ENCODE measurements at regions not wholly inside any gene's neighbourhood (a gene's known extent, or its start where the extent isn't known, plus 50 kb on each side); places are given as distances from the start of the nearest gene placed in this dataset.
"Not testable (repeated sequence)": the region's sequence is repeated elsewhere in the genome, so short reads cannot be mapped to it uniquely, and the experiment has no call there.

- DNase-seq, result no peak
These were observed 150.6 kb downstream of the MYCN start for GRCh38 chr2:16090650-16091575.

DNA sequence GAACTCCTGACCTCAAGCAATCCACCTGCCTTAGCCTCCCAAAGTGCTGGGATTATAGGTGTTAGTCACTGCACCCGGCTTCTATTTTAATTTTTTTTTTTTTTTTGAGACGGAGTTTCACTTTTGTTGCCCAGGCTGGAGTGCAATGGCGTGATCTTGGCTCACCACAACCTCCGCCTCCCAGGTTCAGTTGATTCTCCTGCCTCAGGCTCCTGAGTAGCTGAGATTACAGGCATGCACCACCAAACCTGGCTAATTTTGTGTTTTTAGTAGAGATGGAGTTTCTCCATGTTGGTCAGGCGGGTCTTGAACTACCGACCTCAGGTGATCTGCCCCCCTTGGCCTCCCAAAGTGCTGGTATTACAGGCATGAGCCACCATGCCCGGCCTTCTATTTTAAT lies 149.1 kb downstream of the MYCN start:
- DNase-seq, result not testable (repeated sequence)

GRCh38 chr2:16088802-16089112 lies 148.4 kb downstream of the MYCN start:
- no peak for DNase-seq

DNA sequence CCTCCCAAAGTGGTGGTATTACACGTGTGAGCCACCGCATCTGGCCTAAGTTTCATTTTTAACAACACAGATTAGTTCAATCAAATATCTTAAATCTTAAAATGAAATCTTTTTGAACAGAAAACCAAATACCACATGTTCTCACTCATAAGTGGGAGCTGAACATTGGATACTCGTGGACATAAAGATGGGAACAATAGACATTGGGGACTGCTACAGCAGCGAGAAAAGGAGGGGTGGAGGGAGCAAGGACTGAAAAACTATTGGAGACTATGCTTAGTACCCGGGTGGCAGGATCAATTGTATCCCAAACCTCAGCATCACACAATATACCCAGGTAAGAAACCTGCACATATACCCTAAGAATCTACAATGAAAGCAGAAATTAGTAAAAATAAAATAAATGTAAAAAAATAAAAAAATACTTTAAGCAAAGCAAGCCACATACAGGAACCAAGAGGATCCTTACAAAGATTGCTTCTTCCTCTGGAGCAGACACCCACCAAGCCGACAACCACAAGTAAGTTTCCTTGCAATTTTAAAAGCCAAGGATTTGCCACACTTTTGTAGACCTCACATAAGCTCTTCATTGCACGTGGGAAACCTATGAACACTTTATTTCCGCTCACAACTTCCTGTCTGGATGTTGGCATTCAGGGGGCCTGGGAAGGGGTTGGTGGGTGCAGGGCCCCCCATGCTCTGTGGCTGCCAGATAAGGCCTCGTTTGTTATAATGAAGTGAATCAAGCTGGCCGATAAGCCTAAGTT lies 147.9 kb downstream of the MYCN start:
- no peak for DNase-seq

GRCh38 chr2:16086136-16086535 lies 145.8 kb downstream of the MYCN start:
- not testable (repeated sequence) for DNase-seq

GRCh38 chr2:16085073-16085472 lies 144.7 kb downstream of the MYCN start:
- DNase-seq, result no peak

DNA sequence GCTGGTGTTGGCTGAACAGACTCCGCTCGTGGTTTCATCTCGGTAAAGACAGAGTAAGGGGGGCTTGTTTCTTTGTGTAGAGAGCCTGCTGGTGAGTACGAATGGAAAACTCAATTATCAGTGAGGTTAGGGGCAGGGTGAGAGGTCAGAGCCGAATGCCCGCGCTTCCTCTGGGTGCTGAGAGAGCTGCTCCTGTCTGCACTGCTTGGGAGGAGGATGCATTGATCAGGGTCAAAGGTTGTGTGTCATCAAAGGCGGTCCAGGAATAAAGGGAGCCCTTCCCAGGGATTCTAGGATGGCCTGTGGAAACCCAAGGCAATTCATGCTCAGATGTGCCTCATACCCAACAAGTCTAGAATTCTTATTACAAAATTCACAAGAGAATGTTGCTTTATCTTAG lies 143.9 kb downstream of the MYCN start:
- no peak for DNase-seq

DNA sequence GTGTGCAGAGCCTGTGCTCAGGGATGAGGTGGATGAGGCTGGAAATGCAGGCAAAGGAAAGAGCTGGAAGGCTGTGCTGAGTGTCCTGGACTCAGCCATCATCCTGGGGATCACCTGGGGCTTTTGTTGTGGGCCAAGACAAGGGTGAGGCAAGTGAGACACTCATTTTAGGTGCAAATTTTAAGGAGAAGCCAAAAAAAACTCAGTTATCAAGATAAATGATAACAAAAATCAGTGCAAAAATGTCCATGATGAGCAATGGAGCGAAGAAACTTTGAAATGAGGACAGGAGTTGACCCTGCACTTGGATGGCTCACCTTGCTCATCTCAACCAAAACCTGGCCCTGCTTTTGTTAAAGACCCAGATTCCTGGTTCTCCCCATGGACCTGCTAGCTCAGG lies 141.9 kb downstream of the MYCN start:
- DNase-seq, result no peak

- no peak for DNase-seq
These were observed 141.2 kb downstream of the MYCN start for GRCh38 chr2:16081316-16082200.

GRCh38 chr2:16080516-16080915 lies 140.2 kb downstream of the MYCN start:
- DNase-seq, result no peak

DNA sequence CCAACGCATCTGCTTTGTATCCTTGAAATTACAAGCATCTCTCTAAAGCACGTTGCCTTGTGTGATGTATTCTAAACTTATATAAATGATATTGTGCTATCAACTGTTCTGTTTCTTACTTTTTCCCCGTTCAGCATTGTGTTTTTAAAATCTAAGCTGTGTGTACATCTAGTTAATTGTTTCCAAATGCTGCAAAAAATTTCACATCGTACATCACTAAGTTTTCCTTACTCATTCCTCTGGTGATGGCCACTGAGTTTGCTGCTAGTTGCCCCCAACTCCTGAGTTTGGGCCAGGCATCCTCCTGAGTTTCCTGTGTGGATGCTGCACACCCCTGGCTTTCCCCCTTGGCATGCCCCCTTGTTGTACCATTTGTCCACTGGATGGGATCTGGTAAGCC lies 139.7 kb downstream of the MYCN start:
- no peak for DNase-seq

GRCh38 chr2:16079637-16080036 lies 139.3 kb downstream of the MYCN start:
- no peak for DNase-seq

DNA sequence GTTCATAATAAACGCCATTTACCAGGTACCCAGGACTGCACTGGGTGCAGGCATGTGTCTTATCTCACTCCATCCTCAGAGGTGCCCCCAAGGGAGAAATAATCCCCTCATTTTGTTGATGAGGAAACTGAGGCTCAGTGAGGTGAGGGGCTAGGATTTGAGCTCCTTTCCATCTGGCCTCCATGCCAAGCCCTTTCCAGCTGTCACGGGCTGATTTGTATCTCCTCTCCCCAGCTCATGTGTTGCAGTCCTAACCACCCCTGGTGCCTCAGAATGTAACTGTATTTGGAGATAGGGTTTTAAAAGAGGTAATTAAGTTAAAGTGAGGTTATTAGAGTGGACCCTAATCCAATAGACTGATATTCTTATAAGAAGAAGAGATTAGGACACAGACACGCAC lies 137.3 kb downstream of the MYCN start:
- no peak for DNase-seq

- DNase-seq, result no peak
These were observed 136.6 kb downstream of the MYCN start for GRCh38 chr2:16076911-16077310.

DNA sequence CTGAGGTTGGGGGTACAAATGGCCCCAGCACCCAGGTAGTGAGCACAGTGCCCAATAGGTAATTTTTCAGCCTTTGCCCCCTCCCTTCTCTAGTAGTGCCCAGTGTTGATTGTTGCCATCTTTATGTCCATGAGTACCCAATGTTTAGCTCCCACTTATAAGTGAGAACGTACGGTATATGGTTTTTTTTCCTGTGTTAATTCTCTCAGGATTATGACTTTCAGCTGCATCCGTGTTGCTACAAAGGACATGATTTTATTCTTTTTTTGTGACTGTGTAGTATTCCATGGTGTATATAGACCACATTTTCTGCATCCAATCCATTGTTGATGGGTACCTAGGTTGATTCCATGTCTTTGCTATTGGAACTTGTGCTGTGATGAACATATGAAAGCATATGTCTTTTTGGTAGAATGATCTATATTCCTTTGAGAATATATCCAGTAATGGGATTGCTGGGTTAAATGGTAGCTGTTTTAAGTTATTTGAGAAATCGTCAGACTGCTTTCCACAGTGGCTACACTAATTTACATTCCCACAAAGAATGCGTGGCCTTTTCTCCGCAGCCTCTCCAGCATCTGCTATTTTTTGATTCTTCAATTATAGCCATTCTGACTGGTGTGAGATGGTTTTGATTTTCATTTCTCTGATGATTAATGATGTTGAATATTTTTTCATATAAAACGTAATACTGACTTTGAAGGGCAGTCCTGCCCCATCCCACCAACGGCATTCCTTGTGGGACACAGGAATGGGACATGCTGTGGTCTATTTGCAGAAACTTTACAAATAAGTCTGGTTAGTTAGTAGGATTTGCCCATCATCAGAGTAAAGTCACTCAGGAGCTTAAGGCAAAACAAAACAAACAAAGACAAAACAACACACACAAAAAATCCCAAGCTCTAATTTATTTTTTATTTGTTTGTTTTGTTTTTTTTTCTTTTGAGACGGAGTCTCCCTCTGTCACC lies 135.0 kb downstream of the MYCN start:
- DNase-seq, result no peak

DNA sequence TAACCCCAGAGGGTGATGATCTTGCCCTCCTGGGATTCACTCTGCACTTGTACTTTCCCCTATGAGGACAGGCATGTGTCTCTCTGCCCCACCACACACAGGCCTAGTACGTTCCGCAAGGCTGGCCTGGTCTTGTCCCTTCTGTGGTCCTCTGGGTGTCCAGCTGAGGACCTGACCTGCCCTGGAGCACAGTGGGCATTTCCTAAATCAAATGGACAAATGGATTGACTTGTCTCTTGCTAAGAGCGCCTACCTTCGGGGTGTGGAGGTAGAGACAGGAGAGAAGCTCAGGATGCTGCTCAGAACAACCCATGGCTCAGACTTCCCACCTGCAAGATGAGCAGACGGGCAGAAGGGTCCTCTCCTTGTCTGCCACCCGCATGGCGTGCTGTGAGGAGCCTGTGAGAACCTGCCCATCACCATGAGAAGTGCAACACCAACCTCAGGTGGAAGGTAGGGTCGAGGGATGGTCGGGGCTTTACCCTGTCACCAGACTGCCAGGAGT lies 133.6 kb downstream of the MYCN start:
- no peak for DNase-seq

DNA sequence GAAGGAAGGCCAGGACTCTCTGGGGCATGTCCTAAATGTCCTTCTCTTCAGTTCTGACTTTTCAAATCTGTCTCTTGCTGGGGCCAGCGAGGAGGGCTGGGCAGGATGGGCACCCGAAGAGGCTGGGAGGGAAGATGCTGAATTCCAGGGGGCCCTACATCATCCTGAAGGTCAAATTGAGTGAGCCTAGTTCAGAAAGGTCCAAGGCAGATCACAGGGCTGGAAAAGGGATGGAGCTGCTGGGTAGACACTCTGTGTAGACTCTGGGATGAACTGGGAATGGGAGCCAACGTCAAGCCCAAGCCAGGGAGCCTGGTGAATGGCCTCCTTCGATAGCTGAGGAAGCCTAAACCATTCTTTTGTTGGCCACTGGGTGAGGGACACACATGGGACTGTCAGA lies 133.1 kb downstream of the MYCN start:
- no peak for DNase-seq

GRCh38 chr2:16072638-16073290 lies 132.4 kb downstream of the MYCN start:
- no peak for DNase-seq

DNA sequence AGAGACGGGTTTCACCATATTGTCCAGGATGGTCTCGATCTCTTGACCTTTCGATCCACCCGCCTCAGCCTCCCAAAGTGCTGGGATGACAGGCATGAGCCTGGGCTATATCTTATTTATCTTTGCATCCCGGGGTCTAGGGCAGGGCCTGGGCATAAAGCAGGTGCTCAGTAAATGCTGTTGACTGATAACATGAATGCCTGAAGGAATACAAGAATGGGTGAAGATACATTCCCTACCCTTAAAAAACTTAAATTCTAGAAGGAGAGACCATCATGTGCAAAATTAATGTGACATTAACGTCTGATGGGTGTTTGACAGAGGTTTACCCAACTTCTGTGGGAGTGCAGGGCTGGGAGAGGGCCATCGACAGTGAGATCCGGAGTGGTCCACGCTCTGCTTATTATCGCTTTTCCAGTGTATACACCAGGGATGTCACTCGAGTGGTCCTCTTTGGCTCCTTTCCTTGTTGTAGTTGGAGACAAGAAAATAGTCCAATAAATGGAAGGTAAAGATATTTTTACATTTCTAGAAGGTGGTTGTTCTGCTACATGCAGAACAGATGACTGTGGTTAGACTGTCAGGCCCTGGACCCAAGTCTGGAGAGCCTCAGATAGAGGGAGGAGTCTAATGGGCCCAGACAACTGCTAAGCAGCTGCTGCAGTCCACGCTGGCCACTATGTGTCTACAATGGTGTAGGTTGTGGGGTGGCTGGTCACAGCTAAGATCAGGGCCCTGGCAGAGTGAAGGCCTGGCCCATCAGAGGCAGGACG lies 131.7 kb downstream of the MYCN start:
- no peak for DNase-seq
